H1 (cell line): ENCODE measurements at regions not wholly inside any gene's neighbourhood (a gene's known extent, or its start where the extent isn't known, plus 50 kb on each side); places are given as distances from the start of the nearest gene placed in this dataset.

Source experiments
- CTCF ChIA-PET: fragments of 300-600 bp; sonication (Branson Sonifier 250); formaldehyde crosslinking; loops from one replicate; lab custom pipeline; 2021; ENCODE audit not compliant: partially characterized antibody; lab: Charles Lee
- POLR2A ChIA-PET: fragments of 300-600 bp; sonication (Branson Sonifier 250); formaldehyde crosslinking; loops from one replicate; lab custom pipeline; 2021; ENCODE audit warnings: inconsistent platforms; ENCODE audit not compliant: partially characterized antibody; lab: Charles Lee
- DNase-seq, 2 experiments: peaks; one replicate each; pipeline versions ENCODE4 v3.0.0 to v3.0.0-alpha.2; 2010 to 2022; ENCODE audit warnings: low spot score in 2 of 2, low read depth in 1 of 2, mixed read lengths in 1 of 2
- FAIRE-seq: peaks from 2 replicates; lab custom pipeline; 2011; peaks lifted over from hg19 to GRCh38; lab: Jason Lieb, UNC
- H2AFZ ChIP-seq: 2 replicates; pipeline ENCODE4 v1.8.1; 2012; ENCODE audit warnings: low read length, inconsistent platforms
- H2AK5ac ChIP-seq: 2 replicates; pipeline ENCODE4 v1.6.1; 2013; ENCODE audit warnings: low read depth, low read length
- H2BK120ac ChIP-seq: replicated peaks from 2 replicates; pipeline ENCODE3; 2013; ENCODE audit warnings: low read depth, low read length, inconsistent platforms
- H2BK12ac ChIP-seq: 2 replicates; pipeline ENCODE4 v1.6.1; 2013; ENCODE audit warnings: low read depth, low read length
- H2BK15ac ChIP-seq: 2 replicates; pipeline ENCODE4 v1.6.1; 2013; ENCODE audit warnings: low read length
- H2BK20ac ChIP-seq: 2 replicates; pipeline ENCODE4 v1.6.1; 2013; ENCODE audit warnings: low read length
- H2BK5ac ChIP-seq: 2 replicates; pipeline ENCODE4 v1.6.1; 2013; ENCODE audit warnings: low read depth, low read length
- H3K14ac ChIP-seq: 2 replicates; pipeline ENCODE4 v1.6.1; 2013; ENCODE audit warnings: inconsistent platforms; ENCODE audit not compliant: insufficient read length
- H3K18ac ChIP-seq: 2 replicates; pipeline ENCODE4 v1.6.1; 2013; ENCODE audit warnings: low read length; ENCODE audit errors: extremely low read depth
- H3K23ac ChIP-seq: 2 replicates; pipeline ENCODE4 v1.6.1; 2013; ENCODE audit warnings: inconsistent platforms; ENCODE audit not compliant: insufficient read length
- H3K23me2 ChIP-seq: 2 replicates; pipeline ENCODE4 v1.6.1; 2013; ENCODE audit warnings: low read depth, low read length
- H3K27ac ChIP-seq: 2 replicates; pipeline ENCODE4 v1.6.1; 2011; ENCODE audit warnings: low read depth, low read length, inconsistent platforms
- H3K27me3 ChIP-seq, 4 experiments: replicated peaks in 1 of 4; 1 replicate in 1 of 4; 2 replicates in 3 of 4; pipeline versions ENCODE4 v1.6.1 to v1.8.1; 2011 to 2013; ENCODE audit warnings: low read length in 3 of 4, mild to moderate bottlenecking in 3 of 4, inconsistent platforms in 2 of 4, mixed read lengths in 2 of 4, moderate library complexity in 1 of 4; ENCODE audit not compliant: control insufficient read depth in 3 of 4, insufficient read depth in 3 of 4; ENCODE audit errors: extremely low read depth in 1 of 4
- H3K36me3 ChIP-seq, 4 experiments: 2 replicates each; pipeline versions ENCODE4 v1.6.1 to v1.8.1; 2011 to 2013; ENCODE audit warnings: mild to moderate bottlenecking in 4 of 4, low read length in 3 of 4, moderate library complexity in 2 of 4, control low read depth in 1 of 4, inconsistent platforms in 1 of 4; ENCODE audit not compliant: insufficient read depth in 4 of 4, control insufficient read depth in 2 of 4
- H3K4ac ChIP-seq: replicated peaks from 2 replicates; pipeline ENCODE3; 2013; ENCODE audit warnings: low read length, low read depth, mixed read lengths, inconsistent platforms; ENCODE audit not compliant: insufficient read length
- H3K4me1 ChIP-seq, 4 experiments: replicated peaks in 1 of 4; 1 replicate in 1 of 4; 2 replicates in 3 of 4; pipeline versions ENCODE4 v1.6.1 to v1.8.1; 2011 to 2013; ENCODE audit warnings: low read length in 3 of 4, inconsistent platforms in 2 of 4, mixed read lengths in 1 of 4; ENCODE audit not compliant: insufficient read depth in 4 of 4, control insufficient read depth in 3 of 4
- H3K4me2 ChIP-seq, 2 experiments: 2 replicates each; pipeline versions ENCODE4 v1.6.1 to v1.8.1; 2011 to 2013; ENCODE audit warnings: low read depth in 2 of 2, low read length in 2 of 2, control low read depth in 1 of 2, inconsistent platforms in 1 of 2, mild to moderate bottlenecking in 1 of 2; ENCODE audit not compliant: insufficient read depth in 1 of 2
- H3K4me3 ChIP-seq, 4 experiments: fragments of 200-600, 300-600 bp in 1 of 4; sonication (generic), shearing (Covaris generic), sonication (Bioruptor Twin) in 1 of 4; 2 replicates each; pipeline versions ENCODE4 v1.5.1 to v1.8.1; 2011 to 2016; ENCODE audit warnings: low read length in 4 of 4, low read depth in 3 of 4, control low read depth in 2 of 4, inconsistent platforms in 2 of 4, mild to moderate bottlenecking in 2 of 4, mixed read lengths in 1 of 4, moderate library complexity in 1 of 4; ENCODE audit not compliant: insufficient read depth in 2 of 4; ENCODE audit errors: extremely low read depth in 1 of 4
- H3K56ac ChIP-seq: replicated peaks from 2 replicates; pipeline ENCODE3; 2013; ENCODE audit warnings: low read depth, mild to moderate bottlenecking, mixed read lengths, low read length, inconsistent platforms; ENCODE audit not compliant: insufficient read length
- H3K79me1 ChIP-seq: 2 replicates; pipeline ENCODE4 v1.6.1; 2013; ENCODE audit warnings: low read depth, low read length, control low read depth
- H3K79me2 ChIP-seq, 2 experiments: 2 replicates each; pipeline versions ENCODE4 v1.6.1 to v1.8.1; 2012 to 2013; ENCODE audit warnings: low read length in 2 of 2, mild to moderate bottlenecking in 2 of 2, inconsistent platforms in 1 of 2; ENCODE audit not compliant: insufficient read depth in 2 of 2, control insufficient read depth in 1 of 2
- H3K9ac ChIP-seq, 4 experiments: replicated peaks in 1 of 4; 1 replicate in 1 of 4; 2 replicates in 3 of 4; pipeline versions ENCODE4 v1.6.1 to v1.8.1; 2011 to 2013; ENCODE audit warnings: low read depth in 3 of 4, low read length in 3 of 4, control low read depth in 2 of 4, mild to moderate bottlenecking in 2 of 4, moderate library complexity in 2 of 4, inconsistent platforms in 1 of 4; ENCODE audit errors: extremely low read depth in 1 of 4
- H3K9me3 ChIP-seq, 2 experiments: 2 replicates each; pipeline versions ENCODE4 v1.6.1 to v1.8.1; 2012 to 2013; ENCODE audit warnings: mild to moderate bottlenecking in 2 of 2, moderate library complexity in 2 of 2, control low read depth in 1 of 2, inconsistent platforms in 1 of 2, low read depth in 1 of 2, low read length in 1 of 2, mixed read lengths in 1 of 2; ENCODE audit not compliant: insufficient read depth in 2 of 2
- H4K20me1 ChIP-seq, 2 experiments: replicated peaks in 1 of 2; 2 replicates each; pipeline versions ENCODE3 to v1.8.1; 2011 to 2013; ENCODE audit warnings: inconsistent platforms in 2 of 2, low read length in 2 of 2, mild to moderate bottlenecking in 1 of 2; ENCODE audit not compliant: insufficient read depth in 2 of 2, control insufficient read depth in 1 of 2
- H4K5ac ChIP-seq: 2 replicates; pipeline ENCODE4 v1.6.1; 2013; ENCODE audit warnings: low read length, low read depth, mixed read lengths, inconsistent platforms; ENCODE audit not compliant: insufficient read length
- H4K8ac ChIP-seq: 2 replicates; pipeline ENCODE4 v1.8.0; 2013; ENCODE audit warnings: mild to moderate bottlenecking, moderate library complexity, low read length, inconsistent platforms; ENCODE audit not compliant: insufficient read depth; ENCODE audit errors: extremely low read depth
- H4K91ac ChIP-seq: replicated peaks from 2 replicates; pipeline ENCODE3; 2013; ENCODE audit warnings: low read length, mixed read lengths, inconsistent platforms; ENCODE audit not compliant: insufficient read length
- EZH2 ChIP-seq: fragments of 200-600 bp; sonication (generic); IDR thresholded peaks from 2 replicates; pipeline ENCODE4 v1.7.1; 2012; ENCODE audit warnings: low read depth, mild to moderate bottlenecking, moderate library complexity, low read length, inconsistent platforms; ENCODE audit not compliant: severe bottlenecking
- KDM5A ChIP-seq: fragments of 200-600 bp; IDR thresholded peaks from 2 replicates; pipeline ENCODE4 v1.7.1; 2012; ENCODE audit warnings: mild to moderate bottlenecking, low read length, inconsistent platforms, mixed read lengths
- SIN3A ChIP-seq, 2 experiments: IDR thresholded peaks in 1 of 2; conservative IDR thresholded peaks in 1 of 2; 2 replicates each; pipeline ENCODE4 v1.6.1; 2011 to 2012; ENCODE audit warnings: low read length in 2 of 2, improper control_type of control experiment in 1 of 2, low read depth in 1 of 2, mild to moderate bottlenecking in 1 of 2
- SUZ12 ChIP-seq: fragments of 200-600 bp; sonication (generic); IDR thresholded peaks from 2 replicates; pipeline ENCODE4 v1.6.1; 2012; ENCODE audit warnings: mild to moderate bottlenecking, inconsistent platforms, low read length, moderate library complexity, mixed read lengths
- WGBS, 2 experiments: shearing (Covaris generic) in 1 of 2; methylation state at CpG; one replicate each; pipeline versions ENCODE4 v1.1.6 to v1.1.7; 2013 to 2015; ENCODE audit warnings: low lambda C conversion rate in 2 of 2, mixed read lengths in 2 of 2, inconsistent platforms in 1 of 2, low coverage in 1 of 2, missing lambda C conversion rate in 1 of 2; ENCODE audit not compliant: insufficient replicate concordance in 2 of 2, insufficient coverage in 1 of 2, insufficient read length in 1 of 2; ENCODE audit errors: extremely low coverage in 1 of 2, missing lambda C conversion rate in 1 of 2; 5-methylcytosine and 5-hydroxymethylcytosine counted together

DNA sequence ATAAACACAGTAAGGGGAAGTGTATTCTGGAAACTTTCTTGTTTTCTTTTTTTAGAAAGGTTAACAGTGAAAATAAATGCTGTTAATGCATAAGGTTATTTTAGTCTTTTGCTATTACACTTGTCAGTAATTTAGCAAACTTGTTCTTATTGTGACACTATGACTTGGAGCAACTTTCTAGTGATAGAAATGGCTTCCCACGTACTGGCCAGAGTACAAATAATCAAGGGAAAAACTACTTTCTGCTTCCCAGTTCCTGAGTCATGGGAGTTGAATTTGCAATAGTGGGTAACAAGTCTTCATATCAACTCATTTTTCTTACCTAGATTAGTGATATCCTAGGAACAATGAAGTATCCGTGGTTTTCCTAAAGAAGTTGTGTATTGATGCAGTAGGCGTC is 1072.3 kb downstream of the FLRT2 start:
- no peak for FAIRE-seq
- H3K79me1 ChIP-seq, result no peaks in the 10 kb centered on the region
- CTCF ChIA-PET, result interaction anchor here (1.1 kb wide), 1 partner anchor 919 kb away, joined by 3 read pairs; no protein-coding TSS in a partner anchor
- TF ChIP-seq SIN3A (conservative IDR thresholded peaks at IDR 0.05 in 1 of 2, IDR thresholded peaks at IDR 0.05 in 1 of 2; ENCODE audit: low read depth in 1 of 2, low read length in 2 of 2), result no peak
- no peak for TF ChIP-seq SUZ12
- TF ChIP-seq KDM5A, result no peak
- TF ChIP-seq EZH2, result no peak

More for the DNA sequence above, 1072.3 kb downstream of the FLRT2 start:
- H3K79me2 ChIP-seq, result no peaks in the 10 kb centered on the region
- H2BK120ac ChIP-seq, result no peak overlapping the region
- no peaks in the 10 kb centered on the region for H3K36me3 ChIP-seq
- no peak overlapping the region for H4K5ac ChIP-seq
- no peak overlapping the region for H3K27ac ChIP-seq
- no peak overlapping the region for H3K23ac ChIP-seq
- H4K20me1 ChIP-seq, result no peaks in the 10 kb centered on the region
- H2BK20ac ChIP-seq, result no peak overlapping the region
- H4K91ac ChIP-seq, result no peak overlapping the region
- no peak for DNase-seq
- no peak overlapping the region for H3K4ac ChIP-seq
- no peak overlapping the region for H3K9ac ChIP-seq
- no peak overlapping the region for H2AK5ac ChIP-seq
- H3K4me2 ChIP-seq, result no peak overlapping the region
- H3K14ac ChIP-seq, result no peak overlapping the region
- no peaks in the 10 kb centered on the region for H3K4me1 ChIP-seq
- no peak overlapping the region for H2BK5ac ChIP-seq
- WGBS, 2 experiments, result 91% methylated on average over 3 of the region's 3 CpGs; no CpG with 5 or more reads in 1 of the 2 experiments
- H2AFZ ChIP-seq, result no peak overlapping the region
- H2BK12ac ChIP-seq, result no peak overlapping the region
- no peaks in the 10 kb centered on the region for H3K27me3 ChIP-seq
- H3K4me3 ChIP-seq, result no peak overlapping the region
- no peak overlapping the region for H4K8ac ChIP-seq
- H3K18ac ChIP-seq, result no peak overlapping the region
- H3K56ac ChIP-seq, result no peak overlapping the region
- H2BK15ac ChIP-seq, result no peak overlapping the region
- H3K23me2 ChIP-seq, result no peaks in the 10 kb centered on the region
- no peaks in the 10 kb centered on the region for H3K9me3 ChIP-seq
- POLR2A ChIA-PET, result no interaction called here
